Calu3 (cell line): ENCODE measurements at regions not wholly inside any gene's neighbourhood (a gene's known extent, or its start where the extent isn't known, plus 50 kb on each side); places are given as distances from the start of the nearest gene placed in this dataset.

Source experiments
- BruUV-seq: library from RNA; stranded (reverse); fragments of 400-500 nt; replicated peaks from 2 replicates; lab custom pipeline; 2021; lab: Mats Ljungman, UMichigan
- CTCF ChIA-PET: fragments of 300-600 bp; sonication (Branson Sonifier 250); formaldehyde crosslinking; loops from one replicate; lab custom pipeline; 2022; ENCODE audit warnings: antibody characterized with exemption; lab: Charles Lee
- DNase-seq: peaks from one replicate; pipeline ENCODE4 v3.0.0; 2022
- H3K27ac Mint-ChIP-seq: one replicate; pipeline ENCODE4 v1.8.0; 2022; ENCODE audit warnings: mixed read lengths; ENCODE audit not compliant: unreplicated experiment
- H3K27me3 Mint-ChIP-seq: one replicate; pipeline ENCODE4 v1.8.0; 2022; ENCODE audit warnings: mixed read lengths; ENCODE audit not compliant: unreplicated experiment
- H3K36me3 Mint-ChIP-seq: one replicate; pipeline ENCODE4 v1.8.0; 2022; ENCODE audit warnings: mild to moderate bottlenecking, moderate library complexity, mixed read lengths; ENCODE audit not compliant: insufficient read depth, unreplicated experiment
- H3K4me1 Mint-ChIP-seq: one replicate; pipeline ENCODE4 v1.8.0; 2022; ENCODE audit warnings: mild to moderate bottlenecking, low read depth, mixed read lengths; ENCODE audit not compliant: unreplicated experiment
- H3K4me3 Mint-ChIP-seq: one replicate; pipeline ENCODE4 v1.8.0; 2022; ENCODE audit warnings: mild to moderate bottlenecking, low read depth, moderate library complexity, mixed read lengths; ENCODE audit not compliant: unreplicated experiment
- H3K9me3 Mint-ChIP-seq: one replicate; pipeline ENCODE4 v1.8.0; 2022; ENCODE audit warnings: low read depth, mixed read lengths; ENCODE audit not compliant: unreplicated experiment
- CTCF ChIP-seq: fragments of 200-600 bp; IDR thresholded peaks from one replicate; pipeline ENCODE4 v1.8.0; 2022; ENCODE audit warnings: antibody characterized with exemption; ENCODE audit not compliant: unreplicated experiment
- intact Hi-C: fragments of 100-400 bp; cut with micrococcal nuclease; formaldehyde crosslinking; loops from one replicate; pipeline ENCODE4 v1.10.0; 2022; ENCODE audit not compliant: unreplicated experiment

GRCh38 chr20:40304119-40304613, 384.9 kb downstream of the MAFB start:
- Mint-ChIP-seq H3K27me3 (peaks cover 56% of the 10 kb centered on the region), H3K36me3 (no peaks in the 10 kb centered on the region), H3K9me3 (peaks cover 2% of the 10 kb centered on the region), H3K4me1 (no peaks in the 10 kb centered on the region), H3K4me3 (no peak overlapping the region), H3K27ac (no peak overlapping the region)
- intact Hi-C loops: no loop called here
- CTCF ChIA-PET: no interaction called here
- TF ChIP-seq CTCF: no peak
- no peak for DNase-seq
- BruUV-seq: no TSS peak

DNA sequence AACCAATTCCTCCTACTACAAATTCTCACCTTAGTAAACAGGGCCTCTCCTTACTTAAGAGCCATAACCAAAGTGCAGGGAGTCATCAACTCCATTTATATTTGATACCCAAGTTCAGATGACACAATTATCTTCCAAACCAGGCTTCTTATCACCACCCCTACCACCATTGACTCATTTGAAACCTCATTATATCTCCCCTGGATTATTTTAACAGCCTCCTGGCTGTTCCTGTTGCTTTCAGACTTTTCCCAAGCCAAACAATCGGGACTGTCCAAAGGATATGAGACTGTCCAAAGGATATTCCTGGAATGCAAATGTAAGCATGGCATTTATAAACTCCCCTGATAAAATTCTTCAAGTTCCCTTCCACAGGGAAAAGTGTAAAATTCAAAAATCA, 394.3 kb downstream of the MAFB start:
- H3K4me1 Mint-ChIP-seq: no peaks in the 10 kb centered on the region
- no peak for DNase-seq
- H3K36me3 Mint-ChIP-seq: no peaks in the 10 kb centered on the region
- no peak for TF ChIP-seq CTCF
- H3K27me3 Mint-ChIP-seq: peaks cover 26% of the 10 kb centered on the region
- no peak overlapping the region for H3K4me3 Mint-ChIP-seq
- intact Hi-C loops: no loop called here
- no TSS peak for BruUV-seq
- CTCF ChIA-PET: no interaction called here
- no peak overlapping the region for H3K27ac Mint-ChIP-seq
- no peaks in the 10 kb centered on the region for H3K9me3 Mint-ChIP-seq

DNA sequence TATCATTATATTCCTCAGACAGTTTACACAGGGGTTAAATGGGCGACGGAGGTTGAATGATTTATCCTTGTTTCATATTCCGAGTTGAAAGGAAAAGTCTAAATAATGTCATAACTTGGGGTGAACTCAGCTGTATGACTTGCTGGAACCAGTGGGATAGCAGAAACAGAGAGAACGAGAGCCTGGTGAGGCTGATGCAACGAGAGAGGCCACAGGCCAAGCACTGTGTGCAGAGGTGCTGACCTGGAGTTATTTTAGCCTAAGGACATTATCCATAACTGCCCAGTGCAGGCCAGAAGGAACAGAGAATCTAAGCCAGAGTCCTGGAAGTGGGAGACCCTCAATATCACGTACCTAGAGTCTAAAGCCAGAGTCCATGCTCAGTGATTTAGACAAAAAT, 394.9 kb downstream of the MAFB start:
- Mint-ChIP-seq H3K27me3 (peaks cover 31% of the 10 kb centered on the region), H3K9me3 (no peaks in the 10 kb centered on the region), H3K27ac (no peak overlapping the region), H3K4me3 (no peak overlapping the region), H3K36me3 (no peaks in the 10 kb centered on the region), H3K4me1 (no peaks in the 10 kb centered on the region)
- CTCF ChIA-PET: no interaction called here
- BruUV-seq: no TSS peak
- DNase-seq: no peak
- no peak for TF ChIP-seq CTCF
- intact Hi-C loops: no loop called here

- no peak for DNase-seq
- intact Hi-C loops: no loop called here
- H3K27me3 Mint-ChIP-seq: peaks cover 36% of the 10 kb centered on the region
- no peaks in the 10 kb centered on the region for H3K36me3 Mint-ChIP-seq
- H3K9me3 Mint-ChIP-seq: no peaks in the 10 kb centered on the region
- no peaks in the 10 kb centered on the region for H3K4me1 Mint-ChIP-seq
- no peak overlapping the region for H3K4me3 Mint-ChIP-seq
- CTCF ChIA-PET: no interaction called here
- BruUV-seq: no TSS peak
- H3K27ac Mint-ChIP-seq: no peak overlapping the region
- no peak for TF ChIP-seq CTCF
Measured at GRCh38 chr20:40293740-40294139, 395.3 kb downstream of the MAFB start.
